Fibroblast of upper back skin (primary cell): ENCODE measurements at regions not wholly inside any gene's neighbourhood (a gene's known extent, or its start where the extent isn't known, plus 50 kb on each side); places are given as distances from the start of the nearest gene placed in this dataset.
A peak's percentile ranks its signal among the peaks of the same experiment; 100 is the strongest.
"Not testable (repeated sequence)": the region's sequence is repeated elsewhere in the genome, so short reads cannot be mapped to it uniquely, and the experiment has no call there.

ENCODE experiments used
- DNase-seq: peaks from one replicate; pipeline ENCODE4 v3.0.0-alpha.2; 2013

GRCh38 chr3:31300456-31301443 is 232.0 kb upstream of the STT3B start:
- no peak for DNase-seq

DNA sequence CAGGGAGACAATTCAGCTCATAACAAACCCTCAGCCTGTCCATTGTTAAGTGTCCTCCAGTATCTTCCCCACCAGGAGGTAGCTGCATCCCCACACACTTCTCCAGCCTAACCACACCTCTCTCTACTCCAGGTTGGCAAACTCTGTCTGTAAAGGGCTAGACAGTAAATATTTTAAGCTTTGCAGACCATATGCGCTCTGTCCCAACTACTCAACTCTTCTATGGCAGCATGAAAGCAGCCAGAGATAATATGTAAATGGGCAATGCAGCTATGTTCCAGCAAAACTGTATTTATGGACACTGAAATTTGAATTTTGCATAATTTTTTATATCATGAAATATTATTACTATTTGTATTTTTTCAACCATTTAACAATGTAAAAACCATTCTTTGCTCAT is 230.4 kb upstream of the STT3B start:
- no peak for DNase-seq

DNA sequence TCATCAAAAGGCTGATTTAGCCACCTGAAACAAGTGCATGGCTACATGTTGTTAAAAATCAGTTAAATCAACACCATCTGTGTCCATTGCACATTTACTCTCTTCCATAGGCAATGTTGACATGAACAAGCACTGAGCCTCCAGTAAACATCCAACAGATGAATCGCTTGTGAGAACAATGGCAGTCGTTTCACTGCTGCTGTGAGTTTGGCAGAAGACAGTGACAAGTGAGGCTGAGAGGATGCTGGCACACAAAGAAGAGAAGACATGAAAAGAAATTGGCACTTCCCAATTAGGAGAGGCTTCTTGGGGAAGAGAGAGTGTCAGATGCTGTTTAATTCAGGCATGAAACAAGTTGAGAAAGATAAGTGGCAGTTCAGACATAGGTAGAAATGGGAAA is 227.4 kb upstream of the STT3B start:
- no peak for DNase-seq

- DNase-seq: no peak
Observed at GRCh38 chr3:31307131-31307785, 225.5 kb upstream of the STT3B start.

DNA sequence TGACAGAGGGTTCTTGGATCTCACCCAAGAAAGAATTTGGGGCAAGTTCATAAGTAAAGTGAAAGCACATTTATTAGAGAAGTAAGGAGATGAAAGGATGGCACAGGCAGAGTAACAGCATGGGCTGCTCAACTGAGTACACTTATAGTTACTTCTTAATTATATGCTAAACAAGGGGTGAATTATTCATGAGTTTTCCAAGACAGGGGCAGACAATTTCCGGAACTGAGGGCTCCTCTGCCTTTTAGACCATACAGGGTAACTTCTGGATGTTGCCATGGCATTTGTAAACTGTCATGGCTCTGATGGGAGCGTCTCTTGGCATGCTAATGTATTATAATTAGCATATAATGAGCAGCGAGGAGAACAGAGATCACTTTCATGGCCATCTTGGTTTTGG is 221.2 kb upstream of the STT3B start:
- no peak for DNase-seq

GRCh38 chr3:31312400-31312799 is 220.3 kb upstream of the STT3B start:
- DNase-seq: peak; percentile 55

- no peak for DNase-seq
Observed at GRCh38 chr3:31314258-31314657, 218.5 kb upstream of the STT3B start.

GRCh38 chr3:31319332-31319731 is 213.4 kb upstream of the STT3B start:
- DNase-seq: no peak

DNA sequence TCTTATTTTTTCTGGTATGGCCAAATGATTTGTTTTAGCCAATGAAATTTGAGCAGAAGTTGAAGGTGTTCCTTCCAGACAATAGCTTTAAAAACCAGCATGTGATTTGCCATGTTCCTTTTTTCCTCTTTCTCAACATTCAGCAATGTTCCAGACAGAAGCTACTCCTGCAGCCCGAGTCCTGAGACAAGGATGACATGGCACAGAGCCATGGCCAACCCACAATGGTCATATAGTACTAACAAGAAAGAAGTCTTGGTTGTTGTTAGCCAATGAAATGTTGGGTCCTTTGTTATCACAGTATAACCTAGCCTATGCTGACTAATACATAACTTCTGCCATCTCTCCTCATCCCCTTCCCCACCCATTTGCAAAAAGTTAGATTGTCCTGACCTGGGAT is 211.1 kb upstream of the STT3B start:
- DNase-seq: no peak

DNA sequence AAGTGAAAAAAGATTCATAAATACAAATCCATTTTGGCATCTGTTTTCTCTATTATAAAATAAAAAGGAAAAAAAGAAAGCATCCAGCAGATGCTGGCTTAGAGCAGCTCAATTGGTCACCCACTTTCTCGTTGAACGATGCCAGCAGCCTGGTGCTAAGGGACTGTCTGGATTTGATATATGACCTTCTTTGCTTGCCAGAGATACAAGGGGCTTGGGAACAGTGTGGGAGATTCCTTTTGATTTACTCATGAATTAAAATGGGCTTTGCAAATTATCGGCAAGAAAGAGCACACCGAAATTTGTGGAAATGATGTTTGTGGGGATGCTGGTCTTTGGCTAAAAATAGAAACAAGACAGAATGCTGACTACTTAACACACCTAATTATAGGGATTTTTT is 210.3 kb upstream of the STT3B start:
- no peak for DNase-seq

DNA sequence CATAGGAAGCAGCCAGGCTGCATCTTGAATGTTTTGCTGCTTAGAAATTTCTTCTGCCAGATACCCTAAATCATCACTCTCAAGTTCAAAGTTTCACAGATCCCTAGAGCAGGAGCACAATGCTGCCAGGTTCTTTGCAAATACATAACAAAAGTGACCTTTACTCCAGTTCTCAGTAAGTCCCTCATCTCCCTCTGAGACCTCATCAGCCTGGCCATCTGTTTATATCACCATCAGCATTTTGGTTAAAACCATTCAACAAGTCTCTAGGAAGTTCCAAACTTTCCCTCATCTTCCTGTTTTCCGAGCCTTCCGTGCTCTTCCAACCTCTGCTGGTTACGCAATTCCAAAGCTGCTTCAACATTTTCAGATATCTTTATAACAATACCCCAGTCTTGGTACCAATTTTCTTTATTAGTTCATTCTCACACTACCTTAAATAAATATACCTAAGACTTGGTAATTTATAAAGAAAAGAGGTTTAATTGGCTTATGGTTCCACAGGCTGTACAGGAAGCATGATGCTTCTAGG is 204.8 kb upstream of the STT3B start:
- DNase-seq: not testable (repeated sequence)

DNA sequence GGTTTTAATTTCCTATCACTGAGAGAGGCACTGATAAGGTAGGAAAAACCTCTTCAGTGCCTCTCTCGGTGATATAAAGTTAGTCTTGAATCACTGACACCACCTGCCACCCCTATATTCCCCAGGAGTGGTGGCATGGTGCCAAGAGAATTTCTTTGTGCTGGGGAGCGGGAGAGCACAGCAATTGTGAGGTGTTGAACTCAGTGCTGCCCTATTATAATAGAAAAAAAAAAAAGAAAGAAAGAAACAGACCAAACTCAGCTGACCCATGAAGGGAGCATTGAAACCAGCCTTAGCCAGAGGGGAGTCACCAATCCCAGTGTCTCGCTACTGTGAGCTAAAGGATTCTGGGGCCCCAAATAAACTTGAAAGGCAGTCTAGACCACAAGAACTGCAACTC is 201.4 kb upstream of the STT3B start:
- no peak for DNase-seq

DNA sequence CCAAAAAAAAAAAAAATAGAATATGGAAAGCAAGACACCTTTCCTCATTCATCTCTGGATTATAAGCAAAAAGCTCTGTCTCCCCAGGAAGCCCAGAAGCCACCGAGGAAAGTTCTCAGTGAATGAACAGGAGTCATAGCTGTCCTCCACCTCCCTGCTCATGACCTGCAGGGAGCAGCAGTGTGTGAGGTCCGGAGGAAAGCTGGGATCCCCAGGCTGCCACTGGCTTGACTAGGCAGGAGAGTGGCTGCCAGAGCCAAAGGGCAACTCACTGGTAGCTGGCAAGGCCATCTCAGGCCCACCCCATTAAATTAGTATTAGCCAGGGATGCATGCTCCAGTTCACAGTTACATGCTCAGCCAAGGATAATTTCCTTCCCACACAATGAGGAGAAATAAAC is 191.6 kb upstream of the STT3B start:
- no peak for DNase-seq

DNA sequence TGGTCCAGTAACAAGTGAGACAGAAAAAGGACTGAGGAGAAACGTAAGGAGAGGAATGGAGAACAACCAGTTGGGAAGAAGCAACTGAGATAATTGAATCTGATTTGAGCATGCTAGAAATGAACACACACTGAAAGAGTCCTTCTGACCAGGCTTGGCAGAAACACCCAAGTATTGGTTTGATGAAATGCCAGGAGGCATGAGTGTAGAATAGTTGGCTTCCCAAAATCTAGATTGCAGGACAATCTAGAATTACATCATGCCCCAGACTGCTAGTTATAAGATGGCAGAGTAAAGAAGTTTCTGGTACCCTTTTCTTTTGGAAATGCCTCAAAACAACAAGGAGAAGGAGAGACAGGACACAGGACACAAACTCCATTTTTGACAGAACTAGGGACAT is 189.7 kb upstream of the STT3B start:
- peak; percentile 51 for DNase-seq

- DNase-seq: no peak
Observed at GRCh38 chr3:31345581-31345980, 187.1 kb upstream of the STT3B start.

DNA sequence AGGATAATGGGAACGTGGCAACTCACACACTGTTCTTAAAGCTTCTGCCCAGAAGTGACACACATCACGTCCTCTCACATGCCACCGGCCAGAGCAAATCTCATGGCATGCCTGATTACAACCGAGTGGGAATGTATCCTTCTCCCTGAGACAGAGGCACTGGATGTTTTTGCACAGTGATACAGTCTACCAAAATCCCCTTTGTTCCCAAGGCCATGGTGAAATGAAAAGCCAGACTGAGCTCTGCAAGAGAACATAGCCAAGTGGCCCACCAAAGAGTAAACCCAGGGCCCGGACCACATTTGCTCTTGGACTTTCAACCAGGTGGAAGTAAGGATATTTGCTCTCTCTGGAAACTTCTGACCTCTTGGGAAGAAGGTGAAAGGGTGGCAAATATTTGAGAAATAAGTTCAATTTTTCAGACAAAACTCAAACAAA is 186.2 kb upstream of the STT3B start:
- DNase-seq: no peak

GRCh38 chr3:31349001-31349748 is 183.6 kb upstream of the STT3B start:
- no peak for DNase-seq

- DNase-seq: no peak
Observed at GRCh38 chr3:31350307-31350706, 182.4 kb upstream of the STT3B start.

- no peak for DNase-seq
Observed at GRCh38 chr3:31352331-31352730, 180.4 kb upstream of the STT3B start.

DNA sequence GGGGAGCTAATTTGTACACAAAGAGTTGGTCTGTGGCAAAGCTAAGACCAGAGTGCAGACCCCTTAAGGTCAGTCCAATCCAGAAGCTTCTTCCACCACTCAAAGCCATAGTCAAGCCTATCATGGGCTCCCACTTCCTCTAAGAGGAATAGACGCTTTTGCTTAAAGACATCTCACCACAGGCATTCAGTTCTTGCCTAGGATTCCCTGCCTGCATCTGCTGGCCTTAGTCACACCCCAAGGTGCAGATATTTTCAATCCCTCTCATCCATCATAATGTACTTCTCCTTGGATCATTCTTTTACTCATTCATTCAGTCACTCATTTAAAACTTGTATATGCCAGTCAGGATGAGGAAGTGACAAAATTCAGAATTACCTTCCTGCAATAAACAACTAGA is 179.6 kb upstream of the STT3B start:
- peak; percentile 50 for DNase-seq

GRCh38 chr3:31354373-31354772 is 178.4 kb upstream of the STT3B start:
- DNase-seq: peak; percentile 26

GRCh38 chr3:31355807-31356206 is 176.9 kb upstream of the STT3B start:
- DNase-seq: no peak

GRCh38 chr3:31356941-31357340 is 175.8 kb upstream of the STT3B start:
- DNase-seq: peak; percentile 42
